WI38 (cell line): ENCODE measurements at regions not wholly inside any gene's neighbourhood (a gene's known extent, or its start where the extent isn't known, plus 50 kb on each side); places are given as distances from the start of the nearest gene placed in this dataset.

Source experiments
- H3K4me3 ChIP-seq: 2 replicates; pipeline ENCODE4 v1.5.1; 2011; ENCODE audit warnings: low read depth, mild to moderate bottlenecking, control low read depth, low read length
- CTCF ChIP-seq: IDR thresholded peaks from 2 replicates; pipeline ENCODE4 v1.5.1; 2012; ENCODE audit warnings: low read depth, mild to moderate bottlenecking, control low read depth, low read length

GRCh38 chr4:4627906-4628305 is 86.1 kb upstream of the STX18 start:
- TF ChIP-seq CTCF: no peak

DNA sequence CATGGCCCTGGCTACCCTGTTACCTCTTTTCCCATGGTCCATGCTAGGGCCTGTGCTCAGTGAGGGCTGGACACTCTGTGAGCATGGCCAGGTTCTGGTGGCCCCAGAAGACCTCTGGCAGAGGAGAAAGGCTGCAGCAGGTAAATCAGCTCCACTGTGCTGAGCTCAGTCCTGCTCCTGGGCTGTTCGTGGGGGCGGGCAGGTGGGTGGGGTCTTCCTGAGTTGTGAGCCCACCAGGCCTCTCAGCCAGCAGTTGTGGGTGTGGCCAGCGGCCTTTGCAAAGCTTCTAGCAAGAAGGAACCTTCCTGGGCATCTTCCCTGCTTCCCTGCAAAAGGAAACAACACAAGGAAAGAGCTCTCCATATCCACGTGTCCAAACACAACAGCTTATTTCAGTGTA is 85.3 kb upstream of the STX18 start:
- no peak overlapping the region for H3K4me3 ChIP-seq

More at GRCh38 chr4:4627906-4628305, 86.1 kb upstream of the STX18 start:
- H3K4me3 ChIP-seq: no peak overlapping the region

DNA sequence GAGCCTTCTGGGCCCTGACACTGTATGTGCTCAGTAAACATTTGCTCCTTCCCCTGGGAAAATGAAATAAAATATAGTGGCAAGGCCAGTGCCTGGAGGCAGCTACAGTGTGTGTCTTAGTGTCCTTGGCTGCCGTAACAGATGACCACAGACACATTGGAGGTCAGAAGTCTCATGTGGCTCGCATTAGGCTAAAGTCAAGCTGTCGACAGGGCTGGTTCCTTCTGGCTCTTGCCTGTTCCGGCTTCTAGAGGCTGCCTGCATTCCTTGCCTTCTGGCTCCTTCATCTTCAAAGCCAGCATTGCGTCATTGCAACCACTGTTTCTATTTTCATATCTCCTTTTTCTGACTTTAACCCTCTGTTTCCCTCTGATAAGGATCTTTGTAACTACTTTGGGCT is 83.6 kb upstream of the STX18 start:
- no peak overlapping the region for H3K4me3 ChIP-seq
- no peak for TF ChIP-seq CTCF

More for the DNA sequence above, 85.3 kb upstream of the STX18 start:
- no peak for TF ChIP-seq CTCF

DNA sequence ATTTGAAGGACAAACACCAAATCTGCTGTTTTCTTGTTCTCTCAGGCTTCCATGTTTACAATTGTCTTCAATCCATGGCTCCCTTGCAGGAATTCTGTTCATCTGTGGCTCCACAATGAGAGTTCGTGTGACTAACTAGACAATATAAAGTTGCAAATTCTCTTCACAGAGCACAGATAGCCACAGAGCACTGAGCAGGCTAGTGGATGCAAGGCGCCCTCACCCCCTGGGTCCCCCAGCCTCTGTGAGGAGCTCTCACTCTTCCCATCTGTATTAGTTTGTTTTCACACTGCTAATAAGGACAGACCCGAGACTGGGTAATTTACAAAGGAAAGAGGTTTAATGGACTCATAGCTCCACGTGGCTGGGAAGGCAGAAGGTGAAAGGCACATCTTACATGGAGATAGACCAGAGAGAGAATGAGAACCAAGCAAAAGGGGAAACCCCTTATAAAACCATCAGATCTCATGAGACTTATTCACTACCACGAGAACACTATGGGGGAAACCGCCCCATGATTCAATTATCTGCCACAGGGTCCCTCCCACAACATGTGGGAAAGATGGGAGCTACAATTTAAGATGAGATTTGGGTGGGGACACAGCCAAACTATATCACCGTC is 82.5 kb upstream of the STX18 start:
- no peak overlapping the region for H3K4me3 ChIP-seq
- TF ChIP-seq CTCF: no peak

DNA sequence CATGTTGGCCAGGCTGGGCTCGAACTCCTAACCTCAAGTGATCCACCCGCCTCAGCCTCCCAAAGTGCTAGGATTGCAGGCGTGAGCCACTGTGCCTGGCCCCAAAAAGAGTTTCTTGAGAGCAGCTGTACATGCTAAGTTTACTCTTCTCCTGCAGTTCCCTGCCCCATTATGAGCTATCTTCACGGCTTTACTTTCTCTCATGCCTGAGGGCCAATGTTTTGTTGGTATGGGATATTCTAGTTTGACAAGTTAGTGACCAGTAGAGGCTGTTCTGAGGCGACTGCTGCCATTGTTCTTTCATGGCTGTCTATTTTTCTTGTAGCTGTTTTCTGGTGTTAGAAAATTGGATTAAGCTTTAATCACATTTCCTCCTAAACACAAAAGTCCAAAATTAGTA is 78.0 kb upstream of the STX18 start:
- no peak for TF ChIP-seq CTCF
- no peak overlapping the region for H3K4me3 ChIP-seq

- no peak overlapping the region for H3K4me3 ChIP-seq
- TF ChIP-seq CTCF: no peak
Measured at GRCh38 chr4:4618847-4619246, 77.0 kb upstream of the STX18 start.

- TF ChIP-seq CTCF: no peak
- H3K4me3 ChIP-seq: no peak overlapping the region
Measured at GRCh38 chr4:4614925-4615678, 73.3 kb upstream of the STX18 start.
